DND-41 (cell line): ENCODE measurements at regions not wholly inside any gene's neighbourhood (a gene's known extent, or its start where the extent isn't known, plus 50 kb on each side); places are given as distances from the start of the nearest gene placed in this dataset.

Experiments
- CTCF ChIP-seq: IDR thresholded peaks from 2 replicates; pipeline ENCODE4 v1.5.1; 2012; ENCODE audit warnings: borderline replicate concordance, low read length, moderate library complexity, mild to moderate bottlenecking; ENCODE audit not compliant: poor library complexity, severe bottlenecking; ENCODE audit errors: extremely low read depth
- EZH2 ChIP-seq: IDR thresholded peaks from 3 replicates; pipeline ENCODE4 v1.6.1; 2012; ENCODE audit warnings: borderline replicate concordance, low read depth, mild to moderate bottlenecking, moderate library complexity, low read length, inconsistent platforms; ENCODE audit not compliant: severe bottlenecking

- no peak for TF ChIP-seq CTCF
- no peak for TF ChIP-seq EZH2
Observed at GRCh38 chr6:14500809-14501208, 383.2 kb downstream of the CD83 start.
